ENCODE measurements at regions not wholly inside any gene's neighbourhood (a gene's known extent, or its start where the extent isn't known, plus 50 kb on each side); places are given as distances from the start of the nearest gene placed in this dataset.

GRCh38 chr7:372932-373791 lies 83.2 kb downstream of the FOXL3 start:
- Histone ChIP-seq H4K20me1 (ENCODE audit: control insufficient read depth, extremely low read depth, insufficient read depth, low read length) (no peaks in the 10 kb centered on the region), H2AFZ (ENCODE audit: control insufficient read depth, low read length) (no peak overlapping the region), H3K36me3 (ENCODE audit: control insufficient read depth in 2 of 2, extremely low read depth in 1 of 2, insufficient read depth in 2 of 2, low read length in 2 of 2) (no peaks in the 10 kb centered on the region), H3K27ac (ENCODE audit: control insufficient read depth, insufficient read depth, low read length) (no peak overlapping the region), H3K9ac (ENCODE audit: control insufficient read depth, extremely low read depth, insufficient read depth, low read length) (no peak overlapping the region), H3K4me1 (ENCODE audit: control insufficient read depth, extremely low read depth, insufficient read depth, low read length) (peaks cover 32% of the 10 kb centered on the region), H3K27me3 (ENCODE audit: control insufficient read depth, extremely low read depth, insufficient read depth, low read length) (no peaks in the 10 kb centered on the region), H3K4me3 (ENCODE audit: control insufficient read depth in 2 of 3, extremely low read depth in 1 of 3, insufficient read depth in 2 of 3, low read depth in 1 of 3, low read length in 3 of 3) (no peak overlapping the region), H3K4me2 (ENCODE audit: control insufficient read depth, extremely low read depth, insufficient read depth, low read depth, low read length) (no peak overlapping the region), H3K79me2 (ENCODE audit: control insufficient read depth, insufficient read depth, low read length) (no peaks in the 10 kb centered on the region), H3K9me1 (ENCODE audit: control insufficient read depth, extremely low read depth, insufficient read depth, low read length) (no peaks in the 10 kb centered on the region), H3K9me3 (ENCODE audit: control insufficient read depth, low read depth, low read length) (no peaks in the 10 kb centered on the region)
- FAIRE-seq: no peak
- dilution Hi-C loops (cut with MboI; ENCODE audit: extremely low pct_ligation_motif_present, low sequenced_read_pairs): no loop called here
- no peak for TF ChIP-seq EZH2 (IDR thresholded peaks at IDR 0.05; ENCODE audit: low read length)
- no peak for TF ChIP-seq CTCF (optimal IDR thresholded peaks at IDR 0.05 in 1 of 3, IDR thresholded peaks at IDR 0.05 in 1 of 3, conservative IDR thresholded peaks at IDR 0.05 in 1 of 3; ENCODE audit: extremely low read depth in 1 of 3, insufficient read depth in 2 of 3, low read length in 3 of 3)
- no peak for DNase-seq (ENCODE audit: low read depth, low spot score)

DNA sequence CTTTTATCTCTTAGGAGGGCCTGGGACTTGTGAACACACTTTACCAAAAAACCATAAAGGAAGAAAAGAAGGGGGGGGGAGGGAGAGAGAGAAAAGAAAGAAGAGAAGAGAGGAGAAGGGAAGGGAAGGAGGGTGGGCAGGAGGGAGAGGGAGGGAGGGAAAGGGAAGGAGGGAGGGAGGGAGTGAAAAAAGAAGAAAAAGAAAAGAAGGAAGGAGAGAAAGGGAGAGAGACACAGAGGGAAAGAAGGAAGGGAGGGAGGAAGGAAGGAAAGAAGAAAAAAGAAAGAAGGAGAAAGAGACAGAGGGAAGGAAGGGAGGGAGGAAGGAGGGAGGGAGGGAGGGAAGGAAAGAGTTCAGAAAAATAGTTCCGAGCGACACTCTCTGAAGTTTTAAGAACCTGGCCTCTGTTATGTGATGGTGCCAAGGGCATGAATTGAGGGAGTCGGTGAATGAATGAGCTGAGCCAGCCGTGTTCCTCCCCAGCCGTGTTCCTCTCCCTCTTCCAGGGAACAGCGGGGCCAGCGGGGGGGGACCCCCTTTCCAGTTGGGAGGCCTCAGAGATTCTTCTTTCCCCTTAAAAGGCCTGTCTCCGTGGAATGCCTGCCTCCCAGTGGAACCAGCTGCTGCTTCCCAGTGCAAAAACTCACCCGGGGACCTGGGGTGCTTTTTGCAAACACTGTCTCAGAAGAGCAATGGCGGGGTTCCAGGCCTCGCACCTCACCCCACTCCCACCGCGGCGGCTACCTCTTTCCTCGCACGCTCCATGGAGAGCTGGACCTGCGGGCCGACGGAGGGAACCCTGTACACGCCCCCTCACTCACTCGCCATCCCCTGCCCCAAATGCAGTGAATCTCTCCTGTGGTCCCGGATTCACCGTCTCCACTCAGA lies 84.1 kb downstream of the FOXL3 start:
- H3K9ac ChIP-seq (ENCODE audit: control insufficient read depth, extremely low read depth, insufficient read depth, low read length): no peak overlapping the region
- dilution Hi-C loops (cut with MboI; ENCODE audit: extremely low pct_ligation_motif_present, low sequenced_read_pairs): no loop called here
- H3K4me3 ChIP-seq (ENCODE audit: control insufficient read depth in 2 of 3, extremely low read depth in 1 of 3, insufficient read depth in 2 of 3, low read depth in 1 of 3, low read length in 3 of 3): no peak overlapping the region
- no peaks in the 10 kb centered on the region for H3K9me3 ChIP-seq (ENCODE audit: control insufficient read depth, low read depth, low read length)
- peaks cover 24% of the 10 kb centered on the region for H3K4me1 ChIP-seq (ENCODE audit: control insufficient read depth, extremely low read depth, insufficient read depth, low read length)
- H3K36me3 ChIP-seq (ENCODE audit: control insufficient read depth in 2 of 2, extremely low read depth in 1 of 2, insufficient read depth in 2 of 2, low read length in 2 of 2): no peaks in the 10 kb centered on the region
- DNase-seq (ENCODE audit: low read depth, low spot score) (no peak), FAIRE-seq (no peak)
- H3K79me2 ChIP-seq (ENCODE audit: control insufficient read depth, insufficient read depth, low read length): no peaks in the 10 kb centered on the region
- no peaks in the 10 kb centered on the region for H3K27me3 ChIP-seq (ENCODE audit: control insufficient read depth, extremely low read depth, insufficient read depth, low read length)
- H3K4me2 ChIP-seq (ENCODE audit: control insufficient read depth, extremely low read depth, insufficient read depth, low read depth, low read length): no peak overlapping the region
- no peaks in the 10 kb centered on the region for H4K20me1 ChIP-seq (ENCODE audit: control insufficient read depth, extremely low read depth, insufficient read depth, low read length)
- H3K27ac ChIP-seq (ENCODE audit: control insufficient read depth, insufficient read depth, low read length): no peak overlapping the region
- H2AFZ ChIP-seq (ENCODE audit: control insufficient read depth, low read length): no peak overlapping the region
- no peaks in the 10 kb centered on the region for H3K9me1 ChIP-seq (ENCODE audit: control insufficient read depth, extremely low read depth, insufficient read depth, low read length)
- TF ChIP-seq CTCF (optimal IDR thresholded peaks at IDR 0.05 in 1 of 3, IDR thresholded peaks at IDR 0.05 in 1 of 3, conservative IDR thresholded peaks at IDR 0.05 in 1 of 3; ENCODE audit: extremely low read depth in 1 of 3, insufficient read depth in 2 of 3, low read length in 3 of 3): no peak
- no peak for TF ChIP-seq EZH2 (IDR thresholded peaks at IDR 0.05; ENCODE audit: low read length)

Measured in keratinocyte (primary cell).